ENCODE measurements at regions not wholly inside any gene's neighbourhood (a gene's known extent, or its start where the extent isn't known, plus 50 kb on each side); places are given as distances from the start of the nearest gene placed in this dataset.
"Not testable (repeated sequence)": the region's sequence is repeated elsewhere in the genome, so short reads cannot be mapped to it uniquely, and the experiment has no call there.

DNA sequence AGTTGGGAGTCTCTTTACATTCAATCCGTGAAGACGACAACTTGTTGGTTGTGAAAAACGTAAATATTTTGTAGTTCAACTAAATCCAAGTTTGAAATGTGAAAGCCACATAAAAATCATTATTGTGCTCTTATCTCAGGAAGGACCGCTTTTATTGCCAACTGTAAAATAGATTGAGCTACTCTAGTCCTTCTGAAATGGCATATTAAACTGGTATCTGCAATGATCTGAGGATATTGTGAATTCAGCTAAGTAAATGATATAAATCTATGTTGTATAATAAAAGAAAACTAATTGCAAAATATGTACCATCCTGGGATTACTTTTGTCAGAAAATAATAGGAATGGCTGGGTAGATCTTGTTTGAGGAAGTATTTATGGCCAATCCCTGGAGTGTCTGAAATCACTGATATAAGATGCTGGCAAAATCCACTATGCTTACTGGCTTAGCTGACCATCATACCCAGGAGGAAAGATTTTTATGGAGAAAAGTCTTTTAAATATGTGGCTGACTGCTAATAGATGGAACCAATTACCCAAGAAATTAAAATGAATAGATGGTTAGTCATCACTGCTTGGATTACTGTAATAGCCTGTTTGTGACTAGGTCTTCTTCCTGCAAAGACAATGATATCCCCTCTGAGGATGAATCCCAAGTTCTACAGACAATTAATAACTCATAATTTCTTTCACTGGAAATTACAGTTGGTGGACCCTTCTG, 191.8 kb downstream of the SEMA6D start:
- no peak for TF ChIP-seq CTCF (IDR thresholded peaks at IDR 0.05)
- FAIRE-seq: no peak
- H3K36me3 ChIP-seq: no peaks in the 10 kb centered on the region
- no peak for DNase-seq
- H3K4me3 ChIP-seq: no peak overlapping the region
- ATAC-seq: no peak
- no peaks in the 10 kb centered on the region for H3K4me1 ChIP-seq
- WGBS, 2 donors: 72 to 74% methylated on average over 4 of the region's 4 CpGs
- no peak overlapping the region for H3K27ac ChIP-seq
- no peaks in the 10 kb centered on the region for H3K9me3 ChIP-seq
- intact Hi-C loops (cut with DNase I): no loop called here
- H3K27me3 ChIP-seq: no peaks in the 10 kb centered on the region

DNA sequence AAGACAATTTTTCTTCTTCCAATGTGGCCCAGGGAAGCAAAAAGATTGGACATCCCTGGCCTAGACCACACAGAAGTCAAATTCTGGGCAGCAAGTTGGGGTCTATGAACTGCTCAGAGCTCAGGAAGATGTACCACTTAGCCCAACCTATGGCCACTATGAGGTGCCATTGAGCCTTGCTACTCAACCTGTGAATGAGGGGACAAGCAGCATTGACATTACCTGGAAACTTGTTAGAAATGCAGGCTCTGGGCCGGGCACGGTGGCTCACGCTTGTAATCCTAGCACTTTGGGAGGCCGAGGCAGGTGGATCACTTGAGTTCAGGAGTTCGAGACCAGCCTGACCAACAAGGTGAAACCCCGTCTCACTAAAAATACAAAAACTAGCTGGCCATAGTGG, 195.6 kb downstream of the SEMA6D start:
- H3K9me3 ChIP-seq; FAIRE-seq; H3K4me3 ChIP-seq; H3K4me1 ChIP-seq; H3K36me3 ChIP-seq; H3K27ac ChIP-seq; intact Hi-C loops (cut with DNase I); ATAC-seq; DNase-seq; H3K27me3 ChIP-seq: not testable (repeated sequence)
- 90 to 96% methylated on average over 6 of the region's 6 CpGs for WGBS, 2 donors

DNA sequence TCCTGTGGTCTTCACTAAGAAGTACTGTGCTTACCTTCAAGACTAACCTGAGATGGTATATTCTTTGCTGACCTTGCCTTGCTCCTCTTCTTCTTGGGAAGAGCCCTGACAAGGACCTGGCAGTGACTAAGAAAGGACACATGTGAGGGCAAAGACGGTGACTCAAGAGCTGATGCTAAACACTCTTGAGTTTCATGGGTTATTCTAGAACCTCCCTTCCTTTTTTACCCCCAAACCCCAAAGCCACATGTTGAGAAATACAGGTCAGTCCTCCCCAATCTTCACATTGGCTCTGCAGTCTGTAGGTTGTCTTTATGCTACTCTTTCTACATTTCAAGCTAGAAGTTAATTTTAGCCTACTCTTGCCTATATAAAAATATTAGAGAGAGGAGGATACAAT, 200.6 kb downstream of the SEMA6D start:
- no peak overlapping the region for H3K27ac ChIP-seq
- 88 to 96% methylated on average over 1 of the region's 1 CpG for WGBS, 2 donors
- ATAC-seq (no peak), DNase-seq (no peak), FAIRE-seq (no peak)
- H3K36me3 ChIP-seq: no peaks in the 10 kb centered on the region
- no peaks in the 10 kb centered on the region for H3K27me3 ChIP-seq
- no peak for TF ChIP-seq CTCF (IDR thresholded peaks at IDR 0.05)
- H3K4me1 ChIP-seq: no peaks in the 10 kb centered on the region
- no peak overlapping the region for H3K4me3 ChIP-seq
- intact Hi-C loops (cut with DNase I): no loop called here
- H3K9me3 ChIP-seq: no peaks in the 10 kb centered on the region

GRCh38 chr15:47918877-47919276, 201.6 kb downstream of the SEMA6D start:
- DNase-seq (no peak), FAIRE-seq (no peak), ATAC-seq (no peak)
- H3K4me1 ChIP-seq: no peaks in the 10 kb centered on the region
- no peak for TF ChIP-seq CTCF (IDR thresholded peaks at IDR 0.05)
- no peak overlapping the region for H3K4me3 ChIP-seq
- no peak overlapping the region for H3K27ac ChIP-seq
- H3K9me3 ChIP-seq: no peaks in the 10 kb centered on the region
- no peaks in the 10 kb centered on the region for H3K27me3 ChIP-seq
- WGBS, 2 donors: 84 to 89% methylated on average over 3 of the region's 3 CpGs
- intact Hi-C loops (cut with DNase I): no loop called here
- no peaks in the 10 kb centered on the region for H3K36me3 ChIP-seq

DNA sequence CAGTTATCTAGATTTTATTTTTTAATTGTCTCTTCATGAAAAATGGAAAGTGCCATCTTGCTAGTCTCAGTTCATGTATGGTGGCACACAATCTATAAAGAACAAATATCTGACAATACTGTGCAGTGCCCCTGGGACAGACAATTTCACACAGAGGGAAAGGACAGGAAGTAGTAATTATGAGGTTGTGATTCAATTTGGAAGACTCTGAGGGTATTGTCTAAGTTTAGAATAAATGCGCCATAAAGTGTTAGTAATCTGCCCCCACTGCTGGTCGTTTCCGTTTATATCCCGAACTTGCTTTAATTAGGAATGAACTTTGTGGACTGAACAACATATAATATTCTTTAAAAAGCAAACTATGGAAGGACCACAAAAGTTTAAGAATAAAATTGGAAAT, 196.4 kb upstream of the SLC24A5 start:
- H3K9me3 ChIP-seq: no peaks in the 10 kb centered on the region
- H3K4me3 ChIP-seq: no peak overlapping the region
- no peaks in the 10 kb centered on the region for H3K36me3 ChIP-seq
- no peak for TF ChIP-seq CTCF (IDR thresholded peaks at IDR 0.05)
- ATAC-seq: no peak
- no peak overlapping the region for H3K27ac ChIP-seq
- H3K4me1 ChIP-seq: no peaks in the 10 kb centered on the region
- H3K27me3 ChIP-seq: no peaks in the 10 kb centered on the region
- no peak for FAIRE-seq
- WGBS, 2 donors: 86 to 87% methylated on average over 4 of the region's 4 CpGs
- no peak for DNase-seq
- intact Hi-C loops (cut with DNase I): no loop called here
